ENCODE measurements at regions not wholly inside any gene's neighbourhood (a gene's known extent, or its start where the extent isn't known, plus 50 kb on each side); places are given as distances from the start of the nearest gene placed in this dataset.

- WGBS, result 57% methylated on average over 2 of the region's 2 CpGs
These were observed 1263.6 kb downstream of the C4orf33 start for GRCh38 chr4:130359542-130359941.

GRCh38 chr4:130361616-130362015, 1265.7 kb downstream of the C4orf33 start:
- intact Hi-C loops (cut with DNase I), result no loop called here
- Histone ChIP-seq H3K36me3 (no peaks in the 10 kb centered on the region), H3K9me3 (no peaks in the 10 kb centered on the region), H3K27me3 (replicated peaks; ENCODE audit: insufficient read depth) (no peaks in the 10 kb centered on the region), H3K27ac (no peak overlapping the region), H3K4me3 (no peak overlapping the region), H3K4me1 (replicated peaks) (no peaks in the 10 kb centered on the region)
- DNase-seq (ENCODE audit: low spot score), result no peak
- TF ChIP-seq CTCF (IDR thresholded peaks at IDR 0.05), result no peak
- TF ChIP-seq POLR2A (IDR thresholded peaks at IDR 0.05), result no peak
- TF ChIP-seq POLR2AphosphoS5 (IDR thresholded peaks at IDR 0.05), result no peak
- 84% methylated on average over 5 of the region's 5 CpGs for WGBS

More at GRCh38 chr4:130359542-130359941, 1263.6 kb downstream of the C4orf33 start:
- no peaks in the 10 kb centered on the region for H3K9me3 ChIP-seq
- no peak overlapping the region for H3K4me3 ChIP-seq
- intact Hi-C loops (cut with DNase I), result no loop called here
- TF ChIP-seq POLR2A (IDR thresholded peaks at IDR 0.05), result no peak
- TF ChIP-seq POLR2AphosphoS5 (IDR thresholded peaks at IDR 0.05), result no peak
- TF ChIP-seq CTCF (IDR thresholded peaks at IDR 0.05), result no peak
- DNase-seq (ENCODE audit: low spot score), result no peak
- no peaks in the 10 kb centered on the region for H3K4me1 ChIP-seq (replicated peaks)
- no peaks in the 10 kb centered on the region for H3K36me3 ChIP-seq
- no peak overlapping the region for H3K27ac ChIP-seq
- H3K27me3 ChIP-seq (replicated peaks; ENCODE audit: insufficient read depth), result no peaks in the 10 kb centered on the region

- intact Hi-C loops (cut with DNase I), result no loop called here
- H3K4me3 ChIP-seq, result no peak overlapping the region
- DNase-seq (ENCODE audit: low spot score), result no peak
- no peak for TF ChIP-seq POLR2AphosphoS5 (IDR thresholded peaks at IDR 0.05)
- TF ChIP-seq POLR2A (IDR thresholded peaks at IDR 0.05), result no peak
- no peak for TF ChIP-seq CTCF (IDR thresholded peaks at IDR 0.05)
- no peaks in the 10 kb centered on the region for H3K27me3 ChIP-seq (replicated peaks; ENCODE audit: insufficient read depth)
- no peaks in the 10 kb centered on the region for H3K36me3 ChIP-seq
- no peak overlapping the region for H3K27ac ChIP-seq
- H3K4me1 ChIP-seq (replicated peaks), result no peaks in the 10 kb centered on the region
- H3K9me3 ChIP-seq, result no peaks in the 10 kb centered on the region
These were observed 1272.7 kb downstream of the C4orf33 start for GRCh38 chr4:130368668-130369067.

- intact Hi-C loops (cut with DNase I), result no loop called here
These were observed 1297.3 kb downstream of the C4orf33 start for GRCh38 chr4:130393231-130393630.

More at GRCh38 chr4:130393231-130393630, 1297.3 kb downstream of the C4orf33 start:
- Histone ChIP-seq H3K36me3 (no peaks in the 10 kb centered on the region), H3K4me3 (no peak overlapping the region), H3K4me1 (replicated peaks) (no peaks in the 10 kb centered on the region), H3K27me3 (replicated peaks; ENCODE audit: insufficient read depth) (no peaks in the 10 kb centered on the region), H3K9me3 (no peaks in the 10 kb centered on the region), H3K27ac (no peak overlapping the region)
- no peak for DNase-seq (ENCODE audit: low spot score)
- TF ChIP-seq CTCF (IDR thresholded peaks at IDR 0.05) (no peak), POLR2AphosphoS5 (IDR thresholded peaks at IDR 0.05) (no peak), POLR2A (IDR thresholded peaks at IDR 0.05) (no peak)
